HepG2 (cell line): ENCODE measurements at regions not wholly inside any gene's neighbourhood (a gene's known extent, or its start where the extent isn't known, plus 50 kb on each side); places are given as distances from the start of the nearest gene placed in this dataset.

Experiments used
- ATAC-seq: fragments of 200-7000 bp; cut with Tn5 transposase; 3 replicates; pipeline ENCODE4 v1.9.1; 2020; ENCODE audit warnings: mild to moderate bottlenecking, moderate library complexity
- BruUV-seq: library from RNA; stranded (reverse); fragments of 400-500 nt; replicated peaks from 2 replicates; lab custom pipeline; 2021; lab: Mats Ljungman, UMichigan
- CTCF ChIA-PET: fragments of 300-600 bp; formaldehyde crosslinking; extraction: SDS; loops from one replicate; lab custom pipeline; 2021; ENCODE audit warnings: low total read pairs, inconsistent platforms, low intra/inter-chr PET ratio; lab: Yijun Ruan, JAX
- POLR2A ChIA-PET: fragments of 350-600 bp; sonication (Branson Sonifier 250); formaldehyde crosslinking; loops from one replicate; lab custom pipeline; 2020; ENCODE audit warnings: antibody characterized with exemption, inconsistent platforms; lab: Yijun Ruan, JAX
- DNase-seq: peaks from one replicate; pipeline ENCODE4 v3.0.0-alpha.2; 2015; ENCODE audit warnings: low spot score
- FAIRE-seq: peaks from 3 replicates; lab custom pipeline; 2011; peaks lifted over from hg19 to GRCh38; lab: Jason Lieb, UNC
- H2AFZ ChIP-seq: one replicate; pipeline ENCODE4 v1.6.1; 2011; ENCODE audit warnings: low read length, inconsistent platforms
- H3K27ac ChIP-seq: fragments of 300-600 bp; 3 replicates; pipeline ENCODE4 v1.8.0; 2011; ENCODE audit warnings: mixed run types, mild to moderate bottlenecking, mixed read lengths, low read length, inconsistent platforms; ENCODE audit not compliant: insufficient read depth; ENCODE audit errors: extremely low read length
- H3K27me3 ChIP-seq, 2 experiments: fragments of 200-600 bp in 1 of 2; 2 replicates in 1 of 2; 3 replicates in 1 of 2; pipeline versions ENCODE4 v1.6.0 to v1.8.0; 2011; ENCODE audit warnings: low read length in 2 of 2, mild to moderate bottlenecking in 2 of 2, moderate library complexity in 2 of 2, inconsistent platforms in 1 of 2; ENCODE audit not compliant: insufficient read depth in 2 of 2, control insufficient read depth in 1 of 2
- H3K36me3 ChIP-seq, 2 experiments: fragments of 200-600 bp in 1 of 2; replicated peaks in 1 of 2; 2 replicates in 1 of 2; 3 replicates in 1 of 2; pipeline versions ENCODE4 v1.5.1 to v1.8.0; 2011; ENCODE audit warnings: low read length in 2 of 2, inconsistent platforms in 1 of 2; ENCODE audit not compliant: insufficient read depth in 2 of 2, control insufficient read depth in 1 of 2
- H3K4me1 ChIP-seq: 2 replicates; pipeline ENCODE4 v1.5.1; 2012; ENCODE audit warnings: low read length, inconsistent platforms; ENCODE audit not compliant: insufficient read depth
- H3K4me2 ChIP-seq: 2 replicates; pipeline ENCODE4 v1.6.0; 2011; ENCODE audit warnings: low read depth, low read length, inconsistent platforms
- H3K4me3 ChIP-seq, 3 experiments: fragments of 200-600 bp in 1 of 3; sonication (generic), shearing (Covaris generic) in 1 of 3; replicated peaks in 1 of 3; 2 replicates each; pipeline ENCODE4 v1.5.1; 2011 to 2016; ENCODE audit warnings: low read length in 3 of 3, inconsistent platforms in 2 of 3, low read depth in 2 of 3, mild to moderate bottlenecking in 2 of 3, control low read depth in 1 of 3, mixed read lengths in 1 of 3; ENCODE audit not compliant: insufficient read depth in 1 of 3
- H3K79me2 ChIP-seq: one replicate; pipeline ENCODE4 v1.6.1; 2011; ENCODE audit warnings: low read length, inconsistent platforms; ENCODE audit not compliant: insufficient read depth
- H3K9ac ChIP-seq: 2 replicates; pipeline ENCODE4 v1.6.0; 2011; ENCODE audit warnings: mild to moderate bottlenecking, low read depth, low read length, inconsistent platforms; ENCODE audit not compliant: insufficient read depth
- H3K9me3 ChIP-seq: 2 replicates; pipeline ENCODE4 v1.5.1; 2012; ENCODE audit warnings: mild to moderate bottlenecking, low read length
- H4K20me1 ChIP-seq: 2 replicates; pipeline ENCODE4 v1.6.0; 2011; ENCODE audit warnings: inconsistent platforms, mild to moderate bottlenecking, low read length, moderate library complexity; ENCODE audit not compliant: insufficient read depth
- FOXC1 ChIP-seq: sonication (generic); formaldehyde crosslinking; IDR thresholded peaks from 2 replicates; pipeline ENCODE4 v1.8.0; 2022; ENCODE audit warnings: mild to moderate bottlenecking, missing genetic modification reagents, borderline replicate concordance
- MNT ChIP-seq: fragments of 450-650 bp; IDR thresholded peaks from 2 replicates; pipeline ENCODE4 v1.6.1; 2016
- POLR2A ChIP-seq, 2 experiments: IDR thresholded peaks; 2 replicates each; pipeline ENCODE4 v1.6.1; 2011; ENCODE audit warnings: low read depth in 2 of 2, low read length in 2 of 2, mild to moderate bottlenecking in 1 of 2, moderate library complexity in 1 of 2; ENCODE audit not compliant: insufficient read depth in 1 of 2
- SMYD3 ChIP-seq: sonication (generic); formaldehyde crosslinking; IDR thresholded peaks from 2 replicates; pipeline ENCODE4 v1.8.1; 2023; ENCODE audit warnings: mild to moderate bottlenecking, missing genetic modification reagents
- ZBTB34 ChIP-seq: sonication (generic); formaldehyde crosslinking; IDR thresholded peaks from 2 replicates; pipeline ENCODE4 v1.8.0; 2022; ENCODE audit warnings: mild to moderate bottlenecking, missing genetic modification reagents
- ZNF333 ChIP-seq: sonication (generic); formaldehyde crosslinking; IDR thresholded peaks from 2 replicates; pipeline ENCODE4 v1.4.0; 2020; ENCODE audit warnings: mild to moderate bottlenecking, missing genetic modification reagents, borderline replicate concordance
- ZNF781 ChIP-seq: sonication (generic); formaldehyde crosslinking; IDR thresholded peaks from 2 replicates; pipeline ENCODE4 v1.5.1; 2020; ENCODE audit warnings: borderline replicate concordance, mild to moderate bottlenecking, missing genetic modification reagents; ENCODE audit errors: not compliant biosample characterization
- WGBS: methylation state at CpG from one replicate; pipeline ENCODE4 v1.1.6; 2017; ENCODE audit warnings: low lambda C conversion rate; 5-methylcytosine and 5-hydroxymethylcytosine counted together
- in situ Hi-C: cut with HindIII; loops from 2 replicates; pipeline ENCODE4 v1.10.0; 2017; ENCODE audit warnings: low pct_unique_long_range_greater_than_20kb; ENCODE audit not compliant: extremely low pct_ligation_motif_present
- intact Hi-C: fragments of 100-400 bp; cut with micrococcal nuclease; formaldehyde crosslinking; loops from one replicate; pipeline ENCODE4 v1.10.0; 2022; ENCODE audit not compliant: unreplicated experiment

GRCh38 chr1:222247081-222247480, 300.8 kb downstream of the HHIPL2 start:
- Histone ChIP-seq H3K79me2 (no peaks in the 10 kb centered on the region), H4K20me1 (no peaks in the 10 kb centered on the region), H3K4me1 (no peaks in the 10 kb centered on the region), H3K4me2 (no peak overlapping the region), H3K27ac (no peak overlapping the region), H3K36me3 (no peaks in the 10 kb centered on the region), H3K9me3 (no peaks in the 10 kb centered on the region), H3K4me3 (no peak overlapping the region), H3K27me3 (no peaks in the 10 kb centered on the region), H3K9ac (no peak overlapping the region), H2AFZ (no peak overlapping the region)
- no TSS peak for BruUV-seq
- in situ Hi-C loops = no loop called here
- WGBS = 0% methylated on average over 1 of the region's 1 CpG
- ChIA-PET CTCF (no interaction called here), POLR2A (no interaction called here)
- intact Hi-C loops = no loop called here
- TF ChIP-seq ZNF781 (CRISPR knock-in tag) = no peak
- FAIRE-seq (no peak), ATAC-seq (no peak), DNase-seq (no peak)

GRCh38 chr1:222243902-222244301, 304.0 kb downstream of the HHIPL2 start:
- Histone ChIP-seq H3K4me1 (no peaks in the 10 kb centered on the region), H3K9me3 (no peaks in the 10 kb centered on the region), H3K4me3 (no peak overlapping the region), H3K79me2 (no peaks in the 10 kb centered on the region), H3K27me3 (no peaks in the 10 kb centered on the region), H3K9ac (no peak overlapping the region), H3K27ac (no peak overlapping the region), H3K4me2 (no peak overlapping the region), H3K36me3 (no peaks in the 10 kb centered on the region), H4K20me1 (no peaks in the 10 kb centered on the region), H2AFZ (no peak overlapping the region)
- in situ Hi-C loops = no loop called here
- intact Hi-C loops = no loop called here
- BruUV-seq = no TSS peak
- ChIA-PET CTCF (no interaction called here), POLR2A (no interaction called here)
- TF ChIP-seq SMYD3 (CRISPR knock-in tag) (no peak), MNT (no peak), ZNF333 (CRISPR knock-in tag) (no peak), ZBTB34 (CRISPR knock-in tag) (no peak), POLR2A (IDR thresholded peaks at IDR 0.05; ENCODE audit: insufficient read depth in 1 of 2, low read depth in 2 of 2, low read length in 2 of 2) (no peak), FOXC1 (CRISPR knock-in tag) (no peak)
- FAIRE-seq (no peak), ATAC-seq (no peak), DNase-seq (no peak)
- WGBS = 50% methylated on average over 2 of the region's 2 CpGs
